ENCODE measurements at regions not wholly inside any gene's neighbourhood (a gene's known extent, or its start where the extent isn't known, plus 50 kb on each side); places are given as distances from the start of the nearest gene placed in this dataset.

- no peak for DNase-seq
Measured at GRCh38 chr6:165742047-165742446, 79.0 kb upstream of the PDE10A start.

- DNase-seq: no peak
Measured at GRCh38 chr6:165737396-165737795, 74.4 kb upstream of the PDE10A start.

GRCh38 chr6:165735065-165735464 lies 72.0 kb upstream of the PDE10A start:
- no peak for DNase-seq

DNA sequence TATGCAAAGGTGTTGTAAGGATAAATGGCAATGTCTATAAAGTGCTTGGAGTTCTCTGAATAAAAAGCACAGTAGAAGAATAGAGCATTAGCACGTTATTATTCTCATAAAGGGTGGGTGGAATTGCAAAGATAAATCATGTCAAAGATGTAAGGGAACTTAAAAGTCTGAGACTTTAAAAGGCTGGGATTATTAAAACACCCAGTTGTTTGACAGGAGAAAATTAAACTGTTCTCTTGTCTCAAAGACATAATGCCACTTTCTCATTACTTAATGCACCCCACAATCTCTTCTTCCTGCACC lies 70.4 kb upstream of the PDE10A start:
- DNase-seq: no peak

GRCh38 chr6:165732696-165733488 lies 69.9 kb upstream of the PDE10A start:
- no peak for DNase-seq

- peak; percentile 10 for DNase-seq
Measured at GRCh38 chr6:165729307-165729936, 66.4 kb upstream of the PDE10A start.

DNA sequence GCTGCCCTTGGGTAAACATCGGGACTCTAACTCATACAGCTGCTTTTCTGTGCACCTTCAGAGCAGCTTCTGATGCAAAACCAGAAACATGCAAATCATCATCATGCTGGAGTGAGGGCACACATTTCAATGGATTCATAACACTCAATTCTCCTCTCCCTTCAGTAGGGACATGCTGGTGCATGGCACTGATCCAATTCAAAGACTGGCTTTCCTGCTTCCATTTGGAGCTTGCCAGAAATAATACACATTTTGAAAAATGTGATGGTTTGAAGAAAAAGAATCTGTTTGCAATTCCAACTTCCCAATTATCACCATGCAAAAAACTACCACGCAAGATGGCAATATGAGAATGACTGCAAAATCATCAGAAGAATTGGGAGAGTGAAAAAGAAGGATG lies 65.2 kb upstream of the PDE10A start:
- no peak for DNase-seq

- DNase-seq: no peak
Measured at GRCh38 chr6:165726965-165727381, 63.9 kb upstream of the PDE10A start.

DNA sequence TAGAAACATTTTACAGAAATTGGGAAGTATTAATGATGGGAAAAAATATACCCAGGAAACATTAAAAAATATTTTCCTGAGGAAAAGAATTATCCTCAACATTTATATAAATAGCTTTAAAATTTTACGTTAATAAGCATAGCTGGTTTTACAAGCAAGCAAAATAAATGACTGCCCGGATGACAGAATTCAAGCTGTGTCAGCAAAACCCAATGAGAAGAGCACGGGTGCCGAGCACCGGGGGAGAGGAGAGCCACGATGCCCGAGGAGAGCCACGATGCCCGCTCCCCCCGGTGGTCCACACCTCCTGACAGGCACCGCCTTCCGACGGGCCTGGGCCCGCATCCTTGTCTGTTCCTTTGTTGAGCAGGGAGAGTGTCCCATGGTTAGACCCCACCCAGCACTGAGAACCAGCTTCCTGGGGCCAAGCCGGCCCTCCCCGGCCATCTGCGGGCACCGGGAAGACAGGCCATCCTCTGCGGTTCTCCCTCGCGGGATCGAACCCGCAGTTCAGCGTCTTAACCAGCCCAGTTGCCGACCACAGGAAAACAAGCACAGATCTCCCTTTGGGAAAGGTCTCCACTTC lies 63.3 kb upstream of the PDE10A start:
- DNase-seq: no peak

GRCh38 chr6:165725201-165725600 lies 62.2 kb upstream of the PDE10A start:
- no peak for DNase-seq

- no peak for DNase-seq
Measured at GRCh38 chr6:165723326-165723725, 60.3 kb upstream of the PDE10A start.

DNA sequence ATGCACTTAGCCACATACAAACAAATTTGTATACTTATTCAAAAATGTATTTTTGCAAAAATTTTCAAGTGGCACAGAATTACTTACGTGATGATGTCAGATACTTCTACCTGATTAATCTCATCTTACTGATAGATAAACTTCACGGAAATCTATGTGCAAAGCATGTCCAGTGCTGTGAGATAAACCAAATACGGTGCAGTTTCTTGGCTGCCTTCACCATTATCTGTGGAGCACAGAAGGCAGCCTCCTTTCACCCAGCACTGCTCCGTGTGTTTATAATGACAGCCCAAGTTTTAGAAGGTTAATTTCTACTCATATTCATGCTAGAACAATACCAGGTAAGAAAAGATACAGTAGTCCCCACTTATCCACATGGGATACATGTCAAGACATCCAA lies 59.0 kb upstream of the PDE10A start:
- DNase-seq: no peak

- DNase-seq: no peak
Measured at GRCh38 chr6:165721356-165721755, 58.3 kb upstream of the PDE10A start.

GRCh38 chr6:165718491-165718891 lies 55.5 kb upstream of the PDE10A start:
- DNase-seq: no peak

DNA sequence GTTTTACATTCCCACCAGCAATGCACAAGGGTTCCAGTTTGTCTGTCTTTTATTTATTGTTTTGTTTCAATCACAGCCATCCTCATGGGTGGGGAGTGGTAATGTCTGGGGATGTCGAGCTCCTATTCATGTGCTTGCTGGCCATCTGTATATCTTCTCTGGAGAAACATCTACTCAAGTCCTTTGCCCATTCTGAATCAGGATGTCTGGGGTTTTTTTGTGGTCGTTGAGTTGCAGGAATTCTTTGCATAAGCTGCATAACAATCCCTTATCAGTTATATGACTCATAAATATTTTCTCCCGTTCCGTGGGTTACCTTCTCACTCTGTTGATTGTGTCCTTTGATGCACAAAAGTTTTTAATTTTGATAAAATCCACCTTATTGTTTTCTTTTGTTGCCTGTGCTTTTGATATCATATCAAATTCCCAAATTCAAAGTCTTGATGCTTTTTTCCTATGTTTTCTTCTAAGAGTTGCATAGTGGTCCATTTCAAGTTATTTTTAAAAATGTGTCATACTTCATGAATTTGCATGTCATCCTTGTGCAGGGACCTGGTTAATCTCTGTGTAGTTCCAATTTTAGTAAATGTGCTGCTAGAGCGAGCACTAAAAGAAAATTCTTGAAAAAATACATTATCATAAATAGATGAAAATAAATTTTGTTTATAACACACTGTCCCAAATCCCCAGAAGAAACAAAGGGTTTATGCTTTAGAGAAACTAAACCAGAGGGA lies 54.9 kb upstream of the PDE10A start:
- DNase-seq: no peak

DNA sequence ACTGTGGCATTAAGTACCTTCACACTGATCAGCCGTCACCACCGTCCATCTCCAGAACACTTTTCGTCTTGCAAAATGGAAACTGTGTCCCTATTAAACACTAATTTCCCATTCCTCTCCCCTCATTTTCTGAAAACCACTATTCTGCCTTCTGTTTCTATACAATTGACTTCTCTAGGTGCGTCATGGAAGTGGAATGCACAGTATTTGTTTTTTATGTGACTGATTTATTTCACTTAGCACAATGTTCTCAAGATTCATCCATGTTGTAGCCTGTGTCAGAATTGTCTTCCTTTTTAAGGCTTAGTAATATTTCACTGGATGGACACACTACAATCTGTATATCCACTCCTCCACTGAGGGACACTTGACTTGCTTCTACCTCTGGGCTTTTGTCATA lies 53.8 kb upstream of the PDE10A start:
- no peak for DNase-seq

DNA sequence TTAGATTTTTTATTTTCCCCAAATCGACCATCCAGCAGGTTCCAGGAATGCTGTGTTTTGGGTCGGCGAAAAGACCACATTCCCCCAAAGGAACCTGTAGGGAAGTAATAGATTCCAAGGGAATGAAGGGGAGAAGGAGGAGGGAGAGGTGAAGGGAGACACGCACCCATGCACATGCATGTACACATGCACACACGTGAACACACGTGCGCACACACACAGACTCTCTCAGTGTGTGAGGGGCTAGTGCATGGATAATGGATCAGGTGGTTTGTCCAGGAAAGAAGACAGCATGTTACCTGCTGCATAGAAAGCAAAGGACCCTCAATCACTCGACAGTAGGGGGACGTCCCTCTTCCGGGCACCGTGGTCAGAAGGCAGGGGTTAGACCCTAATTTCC lies 52.4 kb upstream of the PDE10A start:
- no peak for DNase-seq

GRCh38 chr6:165714907-165715306 lies 51.9 kb upstream of the PDE10A start:
- DNase-seq: no peak

- no peak for DNase-seq
Measured at GRCh38 chr6:165713845-165714466, 50.9 kb upstream of the PDE10A start.

Data from activated naive CD4-positive, alpha-beta T cell treated with Interleukin-2 at 50 U/mL for 16 hours (primary cell).